ENCODE measurements at regions not wholly inside any gene's neighbourhood (a gene's known extent, or its start where the extent isn't known, plus 50 kb on each side); places are given as distances from the start of the nearest gene placed in this dataset.

GRCh38 chr6:8914700-8915099 lies 479.4 kb upstream of the SLC35B3 start:
- TF ChIP-seq CTCF (IDR thresholded peaks at IDR 0.05): no peak
- TF ChIP-seq POLR2A (IDR thresholded peaks at IDR 0.05): no peak

Measured in uterus (tissue), 2 donors.